Suprapubic skin (tissue), 4 donors: ENCODE measurements at regions not wholly inside any gene's neighbourhood (a gene's known extent, or its start where the extent isn't known, plus 50 kb on each side); places are given as distances from the start of the nearest gene placed in this dataset.
A peak's percentile ranks its signal among the peaks of the same experiment; 100 is the strongest.
"Not testable (repeated sequence)": the region's sequence is repeated elsewhere in the genome, so short reads cannot be mapped to it uniquely, and the experiment has no call there.

Source experiments
- DNase-seq, 2 donors: peaks; one replicate each; pipeline ENCODE4 v3.0.0-alpha.2; 2019; ENCODE audit warnings: low spot score in 2 of 2
- H3K27ac ChIP-seq: fragments of 200-600 bp; sonication (generic); one replicate; pipeline ENCODE4 v1.5.1; 2019
- H3K27me3 ChIP-seq: fragments of 200-600 bp; sonication (generic); one replicate; pipeline ENCODE4 v1.5.1; 2019
- H3K36me3 ChIP-seq: fragments of 200-600 bp; sonication (generic); one replicate; pipeline ENCODE4 v1.5.1; 2019
- H3K4me1 ChIP-seq: fragments of 200-600 bp; sonication (generic); one replicate; pipeline ENCODE4 v1.5.1; 2019
- H3K4me3 ChIP-seq: fragments of 200-600 bp; sonication (generic); one replicate; pipeline ENCODE4 v1.5.1; 2019; ENCODE audit warnings: mild to moderate bottlenecking
- H3K9me3 ChIP-seq: fragments of 200-600 bp; sonication (generic); one replicate; pipeline ENCODE4 v1.5.1; 2019
- CTCF ChIP-seq, 2 donors: fragments of 200-600 bp in 1 of 2; fragments of 450-650 bp in 1 of 2; sonication (generic) in 1 of 2; IDR thresholded peaks; one replicate each; pipeline ENCODE4 v1.5.1; 2016 to 2019; ENCODE audit warnings: antibody characterized with exemption in 2 of 2, mild to moderate bottlenecking in 1 of 2, moderate library complexity in 1 of 2
- EP300 ChIP-seq: sonication (generic); formaldehyde crosslinking; IDR thresholded peaks from one replicate; pipeline ENCODE4 v1.6.1; 2017; ENCODE audit warnings: antibody characterized with exemption
- POLR2A ChIP-seq, 2 donors: fragments of 450-650 bp; IDR thresholded peaks; one replicate each; pipeline ENCODE4 v1.6.1; 2017; ENCODE audit warnings: antibody characterized with exemption in 2 of 2, mild to moderate bottlenecking in 2 of 2, moderate library complexity in 2 of 2
- POLR2AphosphoS5 ChIP-seq, 3 donors: sonication (generic); formaldehyde crosslinking; IDR thresholded peaks; one replicate each; pipeline ENCODE4 v1.6.1; 2017; ENCODE audit warnings: antibody characterized with exemption in 3 of 3
- WGBS: methylation state at CpG from one replicate; pipeline ENCODE4 v1.1.5; 2018; 5-methylcytosine and 5-hydroxymethylcytosine counted together

DNA sequence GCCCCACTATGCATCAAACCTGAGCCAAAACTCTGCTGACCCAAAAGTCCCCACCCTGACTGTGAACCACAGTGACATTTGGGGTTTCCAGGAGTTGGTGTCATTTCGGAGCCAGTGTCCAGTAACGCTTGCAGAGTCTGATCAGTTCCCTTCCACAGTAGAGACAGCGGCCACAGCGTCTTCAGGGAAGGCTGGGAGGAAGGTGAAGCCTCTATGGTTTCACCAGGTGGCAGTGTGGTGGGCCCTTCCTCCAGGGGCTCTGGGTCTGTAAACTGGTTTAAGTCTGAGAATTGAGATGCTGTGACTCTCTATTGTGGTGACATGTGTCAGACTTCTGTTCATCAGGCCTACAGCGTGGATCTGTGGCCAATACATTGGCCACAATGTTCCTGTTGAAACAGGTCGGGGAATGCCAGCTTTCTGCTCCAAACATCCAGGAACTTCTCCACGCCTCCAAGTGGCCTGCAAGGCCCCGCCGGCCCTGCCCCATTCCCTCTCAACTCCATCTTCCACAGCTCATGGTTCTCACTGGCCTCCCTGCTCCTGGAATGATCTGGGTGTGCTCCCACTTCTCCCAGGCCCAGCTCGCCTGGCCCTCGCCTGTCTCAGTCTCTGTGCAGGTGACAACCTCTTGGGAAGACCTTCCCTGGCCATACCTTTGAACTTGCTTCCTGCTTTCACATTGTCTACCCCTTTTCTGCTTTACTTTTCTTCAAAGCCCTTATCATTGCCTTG lies 124.5 kb upstream of the FAM20C start:
- Histone ChIP-seq H3K36me3 (no peaks in the 10 kb centered on the region), H3K4me1 (peaks cover 12% of the 10 kb centered on the region), H3K27ac (no peak overlapping the region), H3K4me3 (no peak overlapping the region), H3K27me3 (no peaks in the 10 kb centered on the region), H3K9me3 (no peaks in the 10 kb centered on the region)
- peak in 1 of 2 donors; percentile 55 for DNase-seq
- 90% methylated on average over 11 of the region's 11 CpGs for whole genome bisulfite sequencing
- TF ChIP-seq POLR2AphosphoS5 (IDR thresholded peaks at IDR 0.05) = no peak
- TF ChIP-seq EP300 = no peak
- TF ChIP-seq POLR2A (IDR thresholded peaks at IDR 0.05) = no peak
- TF ChIP-seq CTCF (IDR thresholded peaks at IDR 0.05) = no peak

- H3K4me1 ChIP-seq = peaks cover 12% of the 10 kb centered on the region
- H3K27me3 ChIP-seq = no peaks in the 10 kb centered on the region
- peak in 1 of 2 donors; percentile 60 for DNase-seq
- TF ChIP-seq EP300 (no peak), POLR2AphosphoS5 (IDR thresholded peaks at IDR 0.05) (no peak), CTCF (IDR thresholded peaks at IDR 0.05) (no peak), POLR2A (IDR thresholded peaks at IDR 0.05) (no peak)
- 83% methylated on average over 17 of the region's 17 CpGs for WGBS
- no peaks in the 10 kb centered on the region for H3K9me3 ChIP-seq
- no peaks in the 10 kb centered on the region for H3K36me3 ChIP-seq
- no peak overlapping the region for H3K4me3 ChIP-seq
- H3K27ac ChIP-seq = no peak overlapping the region
Measured at GRCh38 chr7:68629-69028, 123.7 kb upstream of the FAM20C start.

- not testable (repeated sequence) for H3K27ac ChIP-seq, H3K27me3 ChIP-seq, H3K36me3 ChIP-seq, H3K9me3 ChIP-seq, DNase-seq, H3K4me3 ChIP-seq
- WGBS = no CpG with 5 or more reads among the region's 4 CpGs
- H3K4me1 ChIP-seq = peaks cover 11% of the 10 kb centered on the region
Measured at GRCh38 chr7:69052-69451, 123.3 kb upstream of the FAM20C start.

DNA sequence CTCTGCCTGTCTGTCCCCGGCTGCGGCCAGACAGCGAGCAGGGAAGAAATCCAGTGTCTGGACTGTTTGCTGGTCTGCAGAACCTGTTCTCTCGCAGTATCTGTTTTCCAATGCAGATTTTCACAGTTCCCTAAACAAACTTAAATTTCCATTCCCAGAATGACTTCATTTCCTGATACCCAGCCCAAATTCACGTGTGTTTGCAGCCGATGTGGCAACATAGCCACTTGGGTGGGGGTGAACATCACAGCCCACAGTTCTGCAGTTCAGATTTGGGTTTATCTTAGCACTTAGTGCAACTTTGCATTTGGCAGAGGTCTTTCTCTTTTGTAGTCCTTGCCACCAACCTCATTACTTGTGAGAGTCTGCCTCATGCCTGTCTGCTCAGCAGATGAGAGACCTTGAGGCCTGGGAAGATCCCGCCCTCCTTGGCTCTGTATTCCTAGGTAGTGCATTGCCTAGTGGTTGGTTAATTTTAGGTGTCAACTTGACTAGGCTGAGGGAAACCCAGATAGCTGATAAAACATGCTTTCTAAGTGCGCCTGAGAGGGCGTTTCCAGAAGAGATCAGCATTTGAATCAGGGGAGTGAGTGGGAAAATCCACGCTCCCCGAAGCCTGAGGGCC lies 122.8 kb upstream of the FAM20C start:
- not testable (repeated sequence) for H3K27ac ChIP-seq, H3K36me3 ChIP-seq, H3K27me3 ChIP-seq, DNase-seq, H3K4me1 ChIP-seq, H3K9me3 ChIP-seq, H3K4me3 ChIP-seq
- WGBS = 87% methylated on average over 3 of the region's 11 CpGs

GRCh38 chr7:70207-70606 lies 122.2 kb upstream of the FAM20C start:
- not testable (repeated sequence) for H3K4me1 ChIP-seq, H3K27me3 ChIP-seq, H3K4me3 ChIP-seq, H3K9me3 ChIP-seq, H3K27ac ChIP-seq, H3K36me3 ChIP-seq
- WGBS = 84% methylated on average over 3 of the region's 4 CpGs
- DNase-seq = peak; percentile 8 to 43

DNA sequence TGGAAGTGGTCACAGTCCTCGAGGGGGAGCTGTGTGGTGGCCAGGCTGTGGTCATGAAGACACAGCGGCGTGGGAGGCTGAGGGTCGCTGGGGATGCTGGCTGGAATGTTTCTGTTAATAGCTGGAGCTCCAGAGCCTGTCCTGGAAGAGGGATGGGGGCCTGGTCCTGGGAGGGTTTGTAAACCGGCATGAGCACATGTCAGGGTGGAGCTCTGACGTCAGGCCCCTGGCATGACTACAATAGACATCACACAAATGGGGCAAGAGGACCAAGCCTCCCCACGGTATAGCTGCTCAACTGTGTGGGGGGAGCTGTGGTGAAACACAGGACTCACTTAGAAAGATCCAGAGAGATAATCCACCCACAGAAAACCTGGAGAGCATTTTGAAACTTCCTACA lies 121.4 kb upstream of the FAM20C start:
- WGBS = 41% methylated on average over 7 of the region's 7 CpGs
- peak; percentile 77 to 89 for DNase-seq

DNA sequence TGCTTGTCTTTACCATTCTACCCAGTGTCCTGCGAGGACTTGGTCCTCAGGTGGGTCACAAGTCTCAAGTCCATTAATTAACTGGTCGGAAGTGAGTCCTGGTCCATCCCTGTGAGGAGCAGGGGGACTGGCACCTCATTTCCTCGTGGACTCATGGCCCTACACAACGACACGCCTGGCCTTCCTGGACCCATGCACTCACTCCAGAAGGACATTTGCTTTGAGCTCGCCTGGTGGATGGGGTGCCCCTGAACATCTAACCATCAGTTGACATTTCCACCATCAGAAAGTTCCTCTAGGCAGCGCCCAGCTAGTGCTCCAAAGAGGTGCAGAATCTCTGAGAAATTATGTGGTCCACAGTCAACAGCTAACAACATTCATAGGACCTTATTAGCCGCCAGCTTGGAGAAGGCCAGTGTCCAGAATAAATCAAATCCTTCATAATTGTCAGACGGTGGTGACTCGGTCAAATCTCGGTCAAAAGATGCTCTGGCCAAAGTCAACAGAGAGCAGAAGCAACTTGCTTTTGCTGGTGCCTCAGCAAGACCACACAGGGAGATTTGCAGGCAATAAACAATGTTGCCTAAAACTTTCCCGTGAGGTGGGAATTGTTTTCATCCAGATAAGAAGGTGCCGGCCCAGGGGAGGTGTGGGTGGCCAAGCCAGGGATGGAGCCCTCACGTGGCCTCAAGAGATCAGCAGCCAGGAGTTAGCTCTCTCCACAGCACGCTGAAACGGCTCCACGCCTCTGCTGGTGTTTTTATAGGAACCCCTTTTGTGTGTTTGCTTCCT lies 119.9 kb upstream of the FAM20C start:
- not testable (repeated sequence) for H3K4me3 ChIP-seq, H3K27ac ChIP-seq, H3K27me3 ChIP-seq, H3K9me3 ChIP-seq, H3K36me3 ChIP-seq, H3K4me1 ChIP-seq
- 79% methylated on average over 16 of the region's 17 CpGs for WGBS
- peak in 1 of 2 donors; percentile 26 for DNase-seq

More for the DNA sequence above, 121.4 kb upstream of the FAM20C start:
- H3K27me3 ChIP-seq, H3K27ac ChIP-seq, H3K4me1 ChIP-seq, H3K9me3 ChIP-seq, H3K4me3 ChIP-seq, H3K36me3 ChIP-seq: not testable (repeated sequence)

- not testable (repeated sequence) for DNase-seq, H3K4me1 ChIP-seq, H3K36me3 ChIP-seq, H3K27ac ChIP-seq, H3K27me3 ChIP-seq, H3K9me3 ChIP-seq, H3K4me3 ChIP-seq
- no CpG with 5 or more reads among the region's 5 CpGs for WGBS
Measured at GRCh38 chr7:73058-73331, 119.4 kb upstream of the FAM20C start.

GRCh38 chr7:74008-74540 lies 118.3 kb upstream of the FAM20C start:
- not testable (repeated sequence) for H3K9me3 ChIP-seq, H3K4me3 ChIP-seq, H3K36me3 ChIP-seq, H3K4me1 ChIP-seq, H3K27ac ChIP-seq, H3K27me3 ChIP-seq
- 64% methylated on average over 4 of the region's 4 CpGs for WGBS
- DNase-seq = peak in 1 of 2 donors; percentile 6

GRCh38 chr7:75511-75910 lies 116.9 kb upstream of the FAM20C start:
- H3K4me1 ChIP-seq, H3K4me3 ChIP-seq, H3K36me3 ChIP-seq, H3K27me3 ChIP-seq, H3K27ac ChIP-seq, H3K9me3 ChIP-seq: not testable (repeated sequence)
- peak in 1 of 2 donors; percentile 21 for DNase-seq
- 77% methylated on average over 13 of the region's 13 CpGs for WGBS

- H3K9me3 ChIP-seq, H3K27me3 ChIP-seq, H3K27ac ChIP-seq, H3K4me3 ChIP-seq, H3K4me1 ChIP-seq, DNase-seq, H3K36me3 ChIP-seq: not testable (repeated sequence)
- 70% methylated on average over 5 of the region's 11 CpGs for WGBS
Measured at GRCh38 chr7:76202-76601, 116.2 kb upstream of the FAM20C start.
